ENCODE measurements at regions not wholly inside any gene's neighbourhood (a gene's known extent, or its start where the extent isn't known, plus 50 kb on each side); places are given as distances from the start of the nearest gene placed in this dataset.
A peak's percentile ranks its signal among the peaks of the same experiment; 100 is the strongest.

- Histone ChIP-seq H3K4me3 (ENCODE audit: low read length) (no peak overlapping the region), H3K9ac (ENCODE audit: low read depth, low read length) (no peak overlapping the region), H3K9me3 (replicated peaks; ENCODE audit: low read length) (no peaks in the 10 kb centered on the region), H3K4me1 (ENCODE audit: control insufficient read depth, insufficient read depth, low read length) (no peaks in the 10 kb centered on the region), H3K4me2 (ENCODE audit: low read length) (no peak overlapping the region), H3K36me3 (ENCODE audit: insufficient read depth, low read length) (no peaks in the 10 kb centered on the region), H3K27me3 (ENCODE audit: control insufficient read depth, insufficient read depth, low read length) (no peaks in the 10 kb centered on the region)
These were observed 153.4 kb upstream of the THRB start for GRCh38 chr3:24648063-24648462.

GRCh38 chr3:24650839-24651238 is 156.2 kb upstream of the THRB start:
- Histone ChIP-seq H3K4me1 (ENCODE audit: control insufficient read depth, insufficient read depth, low read length) (no peaks in the 10 kb centered on the region), H3K9me3 (replicated peaks; ENCODE audit: low read length) (no peaks in the 10 kb centered on the region), H3K9ac (ENCODE audit: low read depth, low read length) (no peak overlapping the region), H3K4me3 (ENCODE audit: low read length) (no peak overlapping the region), H3K4me2 (ENCODE audit: low read length) (no peak overlapping the region), H3K36me3 (ENCODE audit: insufficient read depth, low read length) (no peaks in the 10 kb centered on the region), H3K27me3 (ENCODE audit: control insufficient read depth, insufficient read depth, low read length) (no peaks in the 10 kb centered on the region)

GRCh38 chr3:24657870-24658510 is 163.3 kb upstream of the THRB start:
- Histone ChIP-seq H3K9me3 (replicated peaks; ENCODE audit: low read length) (no peaks in the 10 kb centered on the region), H3K36me3 (ENCODE audit: insufficient read depth, low read length) (no peaks in the 10 kb centered on the region), H3K4me3 (ENCODE audit: low read length) (no peak overlapping the region), H3K4me1 (ENCODE audit: control insufficient read depth, insufficient read depth, low read length) (no peaks in the 10 kb centered on the region), H3K4me2 (ENCODE audit: low read length) (no peak overlapping the region), H3K9ac (ENCODE audit: low read depth, low read length) (no peak overlapping the region), H3K27me3 (ENCODE audit: control insufficient read depth, insufficient read depth, low read length) (no peaks in the 10 kb centered on the region)

GRCh38 chr3:24661175-24661584 is 166.5 kb upstream of the THRB start:
- no peaks in the 10 kb centered on the region for H3K9me3 ChIP-seq (replicated peaks; ENCODE audit: low read length)
- no peak overlapping the region for H3K4me3 ChIP-seq (ENCODE audit: low read length)
- no peaks in the 10 kb centered on the region for H3K4me1 ChIP-seq (ENCODE audit: control insufficient read depth, insufficient read depth, low read length)
- H3K36me3 ChIP-seq (ENCODE audit: insufficient read depth, low read length): no peaks in the 10 kb centered on the region
- no peak overlapping the region for H3K4me2 ChIP-seq (ENCODE audit: low read length)
- no peak overlapping the region for H3K9ac ChIP-seq (ENCODE audit: low read depth, low read length)
- no peaks in the 10 kb centered on the region for H3K27me3 ChIP-seq (ENCODE audit: control insufficient read depth, insufficient read depth, low read length)

- H3K4me3 ChIP-seq (ENCODE audit: low read length): no peak overlapping the region
- no peak overlapping the region for H3K4me2 ChIP-seq (ENCODE audit: low read length)
- no peaks in the 10 kb centered on the region for H3K4me1 ChIP-seq (ENCODE audit: control insufficient read depth, insufficient read depth, low read length)
- H3K27me3 ChIP-seq (ENCODE audit: control insufficient read depth, insufficient read depth, low read length): no peaks in the 10 kb centered on the region
- no peak overlapping the region for H3K9ac ChIP-seq (ENCODE audit: low read depth, low read length)
- no peaks in the 10 kb centered on the region for H3K36me3 ChIP-seq (ENCODE audit: insufficient read depth, low read length)
- no peaks in the 10 kb centered on the region for H3K9me3 ChIP-seq (replicated peaks; ENCODE audit: low read length)
These were observed 168.0 kb upstream of the THRB start for GRCh38 chr3:24662449-24663345.

GRCh38 chr3:24663406-24663805 is 168.8 kb upstream of the THRB start:
- H3K36me3 ChIP-seq (ENCODE audit: insufficient read depth, low read length): no peaks in the 10 kb centered on the region
- H3K4me2 ChIP-seq (ENCODE audit: low read length): no peak overlapping the region
- H3K4me1 ChIP-seq (ENCODE audit: control insufficient read depth, insufficient read depth, low read length): no peaks in the 10 kb centered on the region
- no peaks in the 10 kb centered on the region for H3K9me3 ChIP-seq (replicated peaks; ENCODE audit: low read length)
- H3K27me3 ChIP-seq (ENCODE audit: control insufficient read depth, insufficient read depth, low read length): no peaks in the 10 kb centered on the region
- H3K4me3 ChIP-seq (ENCODE audit: low read length): no peak overlapping the region
- H3K9ac ChIP-seq (ENCODE audit: low read depth, low read length): no peak overlapping the region

- no peaks in the 10 kb centered on the region for H3K36me3 ChIP-seq (ENCODE audit: insufficient read depth, low read length)
- no peak overlapping the region for H3K4me2 ChIP-seq (ENCODE audit: low read length)
- H3K27me3 ChIP-seq (ENCODE audit: control insufficient read depth, insufficient read depth, low read length): no peaks in the 10 kb centered on the region
- no peak overlapping the region for H3K9ac ChIP-seq (ENCODE audit: low read depth, low read length)
- H3K4me1 ChIP-seq (ENCODE audit: control insufficient read depth, insufficient read depth, low read length): no peaks in the 10 kb centered on the region
- no peak overlapping the region for H3K4me3 ChIP-seq (ENCODE audit: low read length)
- H3K9me3 ChIP-seq (replicated peaks; ENCODE audit: low read length): no peaks in the 10 kb centered on the region
These were observed 173.4 kb upstream of the THRB start for GRCh38 chr3:24668039-24668438.

GRCh38 chr3:24670871-24671270 is 176.2 kb upstream of the THRB start:
- Histone ChIP-seq H3K4me2 (ENCODE audit: low read length) (no peak overlapping the region), H3K4me3 (ENCODE audit: low read length) (no peak overlapping the region), H3K4me1 (ENCODE audit: control insufficient read depth, insufficient read depth, low read length) (no peaks in the 10 kb centered on the region), H3K9ac (ENCODE audit: low read depth, low read length) (no peak overlapping the region), H3K9me3 (replicated peaks; ENCODE audit: low read length) (no peaks in the 10 kb centered on the region), H3K36me3 (ENCODE audit: insufficient read depth, low read length) (no peaks in the 10 kb centered on the region), H3K27me3 (ENCODE audit: control insufficient read depth, insufficient read depth, low read length) (no peaks in the 10 kb centered on the region)

GRCh38 chr3:24673596-24673995 is 178.9 kb upstream of the THRB start:
- H3K4me3 ChIP-seq (ENCODE audit: low read length): no peak overlapping the region

GRCh38 chr3:24674261-24674660 is 179.6 kb upstream of the THRB start:
- peaks cover 15% of the 10 kb centered on the region for H3K4me1 ChIP-seq (ENCODE audit: control insufficient read depth, insufficient read depth, low read length)
- no peaks in the 10 kb centered on the region for H3K27me3 ChIP-seq (ENCODE audit: control insufficient read depth, insufficient read depth, low read length)
- no peaks in the 10 kb centered on the region for H3K9me3 ChIP-seq (replicated peaks; ENCODE audit: low read length)
- H3K9ac ChIP-seq (ENCODE audit: low read depth, low read length): no peak overlapping the region
- no peaks in the 10 kb centered on the region for H3K36me3 ChIP-seq (ENCODE audit: insufficient read depth, low read length)
- no peak overlapping the region for H3K4me3 ChIP-seq (ENCODE audit: low read length)
- H3K4me2 ChIP-seq (ENCODE audit: low read length): no peak overlapping the region

More at GRCh38 chr3:24673596-24673995, 178.9 kb upstream of the THRB start:
- H3K27me3 ChIP-seq (ENCODE audit: control insufficient read depth, insufficient read depth, low read length): no peaks in the 10 kb centered on the region
- H3K36me3 ChIP-seq (ENCODE audit: insufficient read depth, low read length): no peaks in the 10 kb centered on the region
- peaks cover 10% of the 10 kb centered on the region for H3K4me1 ChIP-seq (ENCODE audit: control insufficient read depth, insufficient read depth, low read length)
- H3K9me3 ChIP-seq (replicated peaks; ENCODE audit: low read length): no peaks in the 10 kb centered on the region
- H3K4me2 ChIP-seq (ENCODE audit: low read length): no peak overlapping the region
- H3K9ac ChIP-seq (ENCODE audit: low read depth, low read length): no peak overlapping the region

GRCh38 chr3:24678021-24678420 is 183.4 kb upstream of the THRB start:
- H3K36me3 ChIP-seq (ENCODE audit: insufficient read depth, low read length): no peaks in the 10 kb centered on the region
- peak overlapping the region; percentile 26 for H3K4me3 ChIP-seq (ENCODE audit: low read length)
- peak overlapping the region; percentile 27 for H3K9ac ChIP-seq (ENCODE audit: low read depth, low read length)
- no peaks in the 10 kb centered on the region for H3K27me3 ChIP-seq (ENCODE audit: control insufficient read depth, insufficient read depth, low read length)
- H3K9me3 ChIP-seq (replicated peaks; ENCODE audit: low read length): no peaks in the 10 kb centered on the region
- peak overlapping the region; percentile 72 for H3K4me2 ChIP-seq (ENCODE audit: low read length)
- peaks cover 16% of the 10 kb centered on the region for H3K4me1 ChIP-seq (ENCODE audit: control insufficient read depth, insufficient read depth, low read length)
